Fibroblast of peridontal ligament (primary cell): ENCODE measurements at regions not wholly inside any gene's neighbourhood (a gene's known extent, or its start where the extent isn't known, plus 50 kb on each side); places are given as distances from the start of the nearest gene placed in this dataset.
A peak's percentile ranks its signal among the peaks of the same experiment; 100 is the strongest.
"Not testable (repeated sequence)": the region's sequence is repeated elsewhere in the genome, so short reads cannot be mapped to it uniquely, and the experiment has no call there.

ENCODE experiments used
- DNase-seq: peaks from one replicate; pipeline ENCODE4 v3.0.0-alpha.2; 2010; ENCODE audit errors: extremely low read depth

DNA sequence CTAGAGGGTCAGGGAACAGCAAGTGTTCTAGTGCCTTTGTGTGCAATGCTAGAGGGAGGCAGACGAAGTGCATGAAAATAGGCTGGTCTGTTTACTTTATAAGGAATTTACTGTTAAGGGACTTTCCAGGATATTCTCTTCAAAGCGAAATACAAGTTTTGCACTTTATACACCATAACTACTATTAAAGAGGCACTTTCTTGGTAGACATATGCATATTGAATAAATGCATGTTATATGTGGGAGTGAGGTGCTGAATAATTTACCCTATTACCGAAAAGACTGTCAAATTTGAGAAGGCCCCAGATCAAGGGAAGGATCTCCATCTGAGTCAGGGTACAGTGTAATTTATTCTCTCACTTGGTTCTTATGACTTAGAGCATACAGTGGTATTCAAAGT, 310.5 kb downstream of the S1PR1 start:
- no peak for DNase-seq

DNA sequence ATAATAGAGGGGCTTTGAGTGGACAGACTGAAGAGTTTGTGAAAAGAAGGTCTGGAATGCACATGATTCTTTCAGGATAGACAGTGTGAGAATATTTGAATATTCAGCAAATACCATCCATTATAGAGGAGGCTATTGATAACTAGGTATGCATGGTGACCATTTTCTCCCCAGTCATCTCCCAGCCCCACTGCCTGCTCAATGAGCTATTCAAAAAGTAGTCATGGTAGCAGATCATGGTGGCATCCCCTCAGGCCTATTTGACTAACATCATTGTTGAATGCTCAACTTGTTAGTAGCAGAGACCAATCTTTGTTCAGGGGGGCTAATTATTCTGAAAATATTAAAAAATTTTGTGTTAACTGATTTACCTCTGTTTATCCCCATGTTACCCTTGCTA, 311.6 kb downstream of the S1PR1 start:
- DNase-seq, result no peak

DNA sequence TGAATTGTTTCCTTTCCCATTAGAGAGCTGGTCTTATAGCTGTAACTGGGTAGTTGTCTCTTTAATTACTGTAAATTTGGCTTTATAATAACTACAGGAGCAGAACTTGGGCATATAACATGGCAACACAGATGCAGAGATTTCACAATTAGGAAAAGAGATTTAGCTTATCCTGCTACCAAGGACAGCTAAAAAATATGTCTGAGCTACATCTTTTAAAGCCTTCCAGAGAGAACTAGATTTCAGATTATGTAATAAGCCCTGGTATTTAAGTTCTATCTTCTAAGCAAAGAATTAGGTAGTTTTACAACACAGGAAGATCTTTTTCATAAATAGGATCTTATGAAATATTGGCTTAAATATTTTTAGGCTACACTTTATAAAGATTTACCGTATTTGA, 313.8 kb downstream of the S1PR1 start:
- no peak for DNase-seq

DNA sequence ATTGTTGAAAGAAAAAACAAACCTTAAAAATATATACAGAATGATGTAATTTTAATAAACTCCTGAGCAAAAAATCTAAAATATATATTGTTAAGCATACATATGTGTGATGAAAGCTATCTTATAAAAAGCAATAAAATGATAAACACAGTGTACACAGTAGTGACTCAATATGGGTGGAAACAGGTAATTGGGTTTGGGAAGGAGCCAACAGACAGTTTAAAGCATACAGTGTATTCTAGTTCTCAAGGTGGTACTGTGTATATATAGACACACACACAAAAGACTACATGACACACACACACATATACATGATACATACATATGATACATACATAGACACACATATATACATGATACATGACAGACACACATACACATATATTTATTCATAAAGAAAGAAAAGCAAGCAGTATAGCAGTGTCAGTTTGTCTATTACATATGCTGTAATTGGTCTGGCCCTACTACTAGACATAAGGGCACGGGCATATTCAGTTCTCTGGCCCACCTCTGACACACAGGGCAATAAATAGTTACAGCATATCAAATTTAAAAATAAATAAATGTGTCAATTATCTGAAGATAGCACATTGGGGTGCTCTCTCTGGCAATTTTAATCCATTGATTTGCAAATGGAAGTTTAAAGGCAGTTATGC, 330.2 kb downstream of the S1PR1 start:
- DNase-seq, result no peak

DNA sequence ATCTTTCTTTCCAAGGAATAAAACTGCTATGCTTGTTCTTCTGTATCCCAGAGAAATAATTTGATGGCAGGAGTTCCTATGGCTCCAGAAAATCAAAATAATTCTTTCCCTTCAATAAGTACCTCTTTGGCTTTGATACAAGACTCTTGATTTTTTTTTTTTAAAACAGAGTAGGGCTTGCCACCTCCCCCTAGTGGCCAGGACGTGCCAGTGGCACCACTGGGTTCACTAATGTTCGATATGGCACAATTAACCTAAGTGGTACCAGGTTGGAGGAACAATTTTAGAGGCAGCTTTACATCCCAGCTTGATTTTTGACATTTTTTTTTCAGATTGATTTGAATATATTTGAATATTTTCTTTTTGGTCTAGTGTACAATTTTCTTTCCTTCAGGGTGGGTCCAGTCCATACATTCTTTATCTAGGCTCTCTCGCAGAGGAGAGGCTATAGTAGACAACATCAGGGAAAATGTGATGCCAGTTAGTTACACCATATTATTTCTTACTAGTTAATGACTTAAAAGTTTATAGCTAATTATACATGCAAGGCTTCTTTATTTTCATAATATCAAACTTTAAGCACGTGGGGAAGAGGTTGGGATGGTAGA, 330.9 kb downstream of the S1PR1 start:
- DNase-seq, result peak; percentile 28

DNA sequence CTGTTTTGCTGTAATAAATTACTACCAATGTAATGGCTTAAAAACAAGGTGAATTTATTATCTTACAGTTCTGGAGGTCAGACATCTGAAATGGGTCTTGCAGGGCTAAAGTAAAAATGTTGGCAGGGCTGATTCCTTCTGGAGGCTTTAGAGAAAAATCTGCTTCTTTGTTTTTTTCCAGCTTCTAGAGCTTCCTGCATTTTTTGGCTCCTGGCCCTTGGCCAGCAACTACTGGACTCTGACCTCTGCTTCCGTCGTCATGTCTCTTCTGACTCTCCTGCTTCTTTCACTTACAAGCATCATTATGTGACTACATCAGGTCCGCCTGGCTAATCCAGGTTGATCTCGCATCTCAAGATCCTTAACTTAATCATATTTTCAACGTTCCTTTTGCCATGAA, 350.9 kb downstream of the S1PR1 start:
- no peak for DNase-seq

DNA sequence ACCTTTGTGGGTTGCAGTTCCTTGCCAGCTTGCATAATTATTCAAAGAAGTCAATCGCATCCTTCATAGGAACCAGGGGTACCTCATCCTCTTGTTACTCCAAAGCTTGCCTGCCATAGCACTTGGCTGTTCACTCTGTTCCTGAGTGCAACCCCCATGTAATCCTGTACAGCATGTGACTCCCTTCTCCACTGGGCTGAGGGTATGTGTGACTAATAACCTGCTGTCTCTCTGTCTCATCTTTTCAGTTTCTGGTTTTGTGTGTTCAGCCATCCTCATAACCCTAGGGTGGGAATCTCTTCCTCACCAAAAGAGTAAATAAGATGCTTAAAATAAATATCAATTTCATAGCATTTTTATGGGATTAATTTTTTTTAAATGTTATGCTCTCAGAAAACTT, 351.9 kb downstream of the S1PR1 start:
- DNase-seq, result no peak

DNA sequence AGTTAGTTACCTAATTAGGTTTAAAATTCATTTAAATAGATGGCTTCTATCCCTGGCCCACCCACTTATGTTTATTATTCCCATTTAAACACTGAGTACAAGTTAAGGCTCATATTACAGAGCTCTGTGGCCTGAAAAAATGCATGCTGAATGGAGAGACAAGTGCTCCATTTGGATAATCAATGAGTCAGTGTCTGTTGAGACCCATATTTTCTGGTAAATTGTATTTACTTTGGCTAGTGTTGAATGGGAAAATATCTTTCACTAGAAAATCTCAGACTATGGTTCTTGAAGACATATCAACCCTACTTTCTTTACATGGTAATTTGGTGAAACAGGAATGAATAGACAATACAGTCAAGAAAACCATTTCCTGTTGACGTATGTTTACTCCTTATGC, 356.0 kb downstream of the S1PR1 start:
- peak; percentile 5 for DNase-seq

DNA sequence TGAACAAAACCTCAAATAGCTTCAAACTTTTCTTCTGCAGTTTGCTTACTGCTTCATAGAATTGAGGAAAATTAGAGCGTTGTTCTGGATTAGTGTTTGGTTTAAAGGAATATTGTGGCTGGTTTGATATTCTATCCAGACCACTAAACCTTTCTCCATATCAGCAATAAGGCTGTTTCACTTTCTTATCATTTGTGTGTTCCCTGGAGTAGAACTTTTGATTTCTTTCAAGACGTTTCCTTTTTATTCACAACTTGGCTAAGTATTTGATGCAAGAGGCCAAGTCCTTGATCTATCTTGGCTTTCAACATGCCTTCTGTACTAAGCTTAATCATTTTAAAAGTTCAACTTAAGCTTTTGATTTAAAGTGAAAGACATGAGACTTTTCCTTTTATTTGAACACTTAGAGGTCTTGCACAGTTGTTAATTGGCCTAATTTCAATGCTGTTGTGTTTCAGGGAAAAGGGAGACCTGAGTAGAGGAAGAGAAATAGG, 359.1 kb downstream of the S1PR1 start:
- no peak for DNase-seq

DNA sequence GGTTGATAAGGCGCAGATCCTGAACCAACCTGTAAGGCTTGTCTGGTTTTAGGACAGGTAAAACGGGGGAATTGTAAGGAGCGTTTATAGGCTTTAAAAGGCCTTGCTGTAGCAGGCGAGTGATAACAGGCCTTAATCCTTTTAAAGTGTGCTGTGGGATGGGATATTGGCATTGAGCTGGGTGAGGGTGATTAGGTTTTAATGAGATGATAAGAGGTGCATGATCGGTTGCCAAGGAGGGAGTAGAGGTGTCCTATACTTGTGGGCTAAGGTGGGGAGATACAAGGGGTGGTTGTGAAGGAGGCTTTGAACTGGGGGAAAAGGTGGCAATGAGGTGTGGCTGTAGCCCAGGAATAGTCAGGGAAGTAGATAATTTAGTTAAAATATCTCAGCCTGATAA, 363.8 kb downstream of the S1PR1 start:
- not testable (repeated sequence) for DNase-seq

DNA sequence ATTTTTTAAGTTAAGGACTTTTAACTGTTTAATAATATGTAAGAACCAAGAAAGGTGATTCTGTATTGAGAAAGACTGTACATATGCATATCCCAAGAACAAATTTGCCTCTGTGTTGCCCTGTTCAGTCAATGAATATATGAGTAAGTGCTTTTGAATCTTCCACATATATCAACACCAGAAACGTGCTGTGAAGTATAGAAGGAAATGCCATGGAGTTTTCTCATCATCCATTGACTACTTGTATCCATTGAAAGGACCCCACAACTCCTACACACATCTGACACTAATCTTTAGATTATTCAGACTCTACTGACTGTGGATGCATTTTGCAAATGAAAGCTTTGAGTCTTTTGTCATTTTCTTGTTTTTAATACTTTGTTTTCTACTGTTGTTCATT, 366.9 kb downstream of the S1PR1 start:
- no peak for DNase-seq

DNA sequence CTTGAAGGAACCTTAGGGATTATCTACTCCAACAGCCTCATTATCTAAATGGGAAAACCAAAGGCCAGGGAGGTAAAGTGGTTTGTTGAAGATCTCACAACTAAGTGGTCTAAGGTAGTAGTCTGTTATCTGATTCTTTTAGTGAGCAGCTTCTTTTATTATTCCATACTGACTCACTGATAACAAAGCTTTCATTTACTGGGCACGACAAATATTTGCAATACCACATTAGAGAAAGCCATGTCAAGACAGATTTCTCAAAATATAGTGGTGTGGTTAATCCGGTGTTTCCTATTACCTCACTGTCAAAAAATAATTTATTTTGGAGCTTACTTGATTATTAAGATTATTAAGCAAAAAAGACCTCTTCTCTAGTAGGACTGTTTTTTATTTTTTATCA, 369.1 kb downstream of the S1PR1 start:
- no peak for DNase-seq

DNA sequence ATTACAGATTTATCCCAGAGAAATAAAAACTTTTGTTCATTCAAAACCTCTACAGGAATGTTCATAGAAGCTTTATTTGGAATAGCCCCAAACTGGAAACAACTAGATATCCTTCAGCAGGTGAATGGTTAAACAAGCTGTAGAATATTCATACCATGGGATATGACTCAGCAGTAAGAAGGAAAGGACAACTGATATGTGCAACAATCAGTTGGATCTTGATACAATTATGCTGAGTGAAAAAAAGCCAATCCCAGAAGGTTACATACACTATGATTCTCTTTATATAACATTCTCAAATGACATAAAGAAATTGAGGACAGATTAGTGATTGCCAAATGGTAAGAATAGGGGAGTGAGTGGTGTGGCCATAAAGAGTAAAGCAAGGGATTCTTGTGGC, 376.7 kb downstream of the S1PR1 start:
- DNase-seq, result no peak

DNA sequence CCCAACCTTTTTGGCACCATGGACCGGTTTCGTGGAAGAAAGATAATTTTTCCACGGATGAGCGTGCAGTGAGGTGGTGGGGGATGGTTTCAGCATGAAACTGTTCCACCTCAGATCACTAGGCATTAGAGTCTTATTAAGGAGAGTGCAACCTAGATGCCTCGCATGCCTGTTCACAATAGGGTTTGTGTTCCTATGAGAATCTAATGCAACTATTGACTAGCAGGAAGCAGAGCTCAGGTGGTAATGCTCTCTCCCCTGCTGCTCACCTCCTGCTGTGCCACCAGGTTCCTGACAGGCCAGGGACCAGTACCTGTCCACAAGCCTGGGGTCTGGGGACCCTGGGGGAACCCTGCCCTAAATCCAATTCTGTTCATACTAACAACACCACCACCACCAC, 377.8 kb downstream of the OLFM3 start:
- DNase-seq, result no peak

DNA sequence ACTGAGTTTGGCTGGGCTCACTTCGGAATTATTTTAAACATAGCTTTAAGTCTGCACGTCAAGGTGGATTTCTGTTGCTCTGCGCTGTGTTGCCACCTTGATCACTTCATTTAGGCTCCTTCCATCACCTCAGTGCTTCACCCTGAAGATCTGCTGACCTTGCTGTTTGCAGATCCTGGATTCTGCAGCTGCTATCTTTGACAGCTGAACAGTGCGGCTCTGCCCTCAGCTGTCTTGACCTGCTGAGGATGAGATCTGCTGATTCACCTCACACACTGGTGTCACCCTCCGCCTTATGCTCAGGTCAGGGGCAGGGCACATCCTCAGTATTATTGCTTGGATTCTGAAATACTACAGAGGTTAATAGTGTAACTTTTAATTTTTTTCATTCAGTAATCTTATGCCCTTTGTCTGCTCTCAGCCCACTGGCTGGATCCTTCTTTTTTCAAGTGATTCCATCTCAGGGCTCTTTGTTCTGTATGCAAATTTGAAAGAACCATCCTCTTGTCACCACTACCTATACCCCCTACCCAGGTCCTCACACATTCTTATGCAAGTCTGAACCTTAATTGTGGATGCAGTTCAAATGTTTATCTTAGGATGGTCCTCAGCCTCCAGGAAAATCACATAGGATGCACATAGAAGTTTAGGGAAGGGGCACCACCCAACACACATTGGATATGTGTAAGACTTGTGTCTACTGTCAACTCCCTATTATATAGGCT, 364.0 kb downstream of the OLFM3 start:
- DNase-seq, result no peak

DNA sequence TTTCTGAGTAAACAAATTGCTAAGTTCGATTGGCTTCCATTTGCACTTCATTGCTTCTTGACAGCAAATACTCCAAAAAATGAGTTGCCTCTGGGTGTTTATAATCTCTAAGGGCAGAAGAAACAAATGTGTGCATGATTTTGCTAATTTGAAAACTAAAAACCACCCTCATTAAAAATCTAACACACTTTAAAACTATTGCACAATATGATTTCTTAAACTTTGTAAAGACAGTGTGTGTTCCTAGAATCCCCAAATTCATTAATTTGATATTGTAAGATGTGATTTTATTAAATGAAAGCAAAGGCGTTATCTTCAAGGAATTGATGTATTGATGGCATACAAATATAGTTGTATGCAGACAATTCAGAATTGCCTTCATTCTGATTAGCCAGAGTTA, 350.9 kb downstream of the OLFM3 start:
- DNase-seq, result no peak

DNA sequence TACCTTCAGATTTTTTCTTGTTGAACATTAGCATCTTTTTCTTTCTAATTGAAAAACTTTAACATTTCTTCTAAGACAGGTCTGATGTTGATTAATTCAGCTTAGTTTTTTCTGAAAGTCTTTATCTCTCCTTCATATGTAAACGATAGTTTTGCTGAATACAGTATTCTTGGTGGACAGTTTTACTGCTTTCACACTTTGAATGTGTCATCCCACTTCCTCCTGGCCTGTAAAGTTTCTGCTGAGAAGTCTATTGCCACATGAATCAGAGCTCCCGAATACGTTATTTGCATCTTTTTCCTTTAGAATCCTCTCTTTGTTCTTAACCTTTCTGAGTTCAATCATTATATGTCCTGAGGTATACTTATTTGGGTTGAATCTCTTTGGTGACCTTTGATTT, 344.2 kb downstream of the OLFM3 start:
- no peak for DNase-seq

DNA sequence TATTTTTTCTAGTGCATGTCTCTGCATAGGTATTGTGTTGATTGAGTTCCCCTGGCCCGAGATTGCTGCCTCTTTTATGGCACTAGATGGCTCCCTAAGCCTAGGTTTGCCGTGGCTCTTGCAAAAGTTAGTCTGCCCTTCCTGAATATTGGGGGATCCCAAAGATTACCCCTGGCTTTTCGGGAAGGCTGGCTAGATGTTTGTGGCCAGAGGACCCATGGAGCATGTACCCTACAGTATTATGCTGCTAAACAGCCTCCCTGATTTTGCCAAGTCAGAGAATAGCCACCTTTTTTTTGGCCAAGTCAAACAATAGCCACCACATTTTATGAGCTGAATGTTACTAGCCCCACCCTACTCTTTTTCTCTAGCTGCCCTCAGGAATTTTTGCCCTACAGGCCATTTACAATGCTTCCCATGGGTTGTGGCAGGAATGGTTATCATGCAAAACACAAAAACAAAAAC, 343.2 kb downstream of the OLFM3 start:
- DNase-seq, result peak; percentile 5

DNA sequence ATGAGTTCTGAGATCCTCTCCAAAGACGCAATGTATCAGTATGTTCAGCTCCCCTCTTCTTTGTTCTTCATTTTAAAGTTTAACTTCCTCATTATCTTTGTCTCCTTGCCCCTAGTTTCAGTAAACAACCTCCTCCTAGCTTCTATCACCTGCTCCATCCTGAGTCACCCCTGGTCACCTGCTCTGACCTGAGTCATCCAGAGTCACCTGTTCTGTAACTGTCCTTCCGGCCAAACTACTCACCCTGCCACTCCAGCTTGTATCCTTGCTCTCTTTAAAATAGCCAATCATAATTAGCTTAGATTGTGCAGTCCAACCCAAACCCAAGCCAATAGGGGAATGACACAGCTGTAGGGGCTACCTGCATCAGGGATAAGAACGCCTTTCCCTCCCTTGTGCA, 332.0 kb downstream of the OLFM3 start:
- no peak for DNase-seq

DNA sequence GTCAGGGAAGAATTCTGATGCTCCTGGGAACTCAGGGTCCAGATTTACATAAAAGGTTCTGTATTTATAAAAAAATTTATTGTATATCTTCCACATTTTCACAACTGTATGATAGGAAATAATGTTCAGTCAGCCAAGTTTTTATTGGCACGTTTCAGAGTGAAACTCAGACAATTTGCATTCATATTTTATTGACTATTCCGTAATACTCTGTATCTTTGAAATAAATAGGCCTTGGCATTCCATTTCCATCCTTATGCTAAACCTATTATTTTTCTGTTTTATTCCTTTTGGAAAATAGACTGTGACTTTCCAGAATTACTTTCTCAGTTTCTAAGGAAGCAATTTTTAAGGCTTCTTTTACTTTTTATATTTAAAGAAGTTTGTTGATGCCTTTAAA, 329.0 kb downstream of the OLFM3 start:
- no peak for DNase-seq

DNA sequence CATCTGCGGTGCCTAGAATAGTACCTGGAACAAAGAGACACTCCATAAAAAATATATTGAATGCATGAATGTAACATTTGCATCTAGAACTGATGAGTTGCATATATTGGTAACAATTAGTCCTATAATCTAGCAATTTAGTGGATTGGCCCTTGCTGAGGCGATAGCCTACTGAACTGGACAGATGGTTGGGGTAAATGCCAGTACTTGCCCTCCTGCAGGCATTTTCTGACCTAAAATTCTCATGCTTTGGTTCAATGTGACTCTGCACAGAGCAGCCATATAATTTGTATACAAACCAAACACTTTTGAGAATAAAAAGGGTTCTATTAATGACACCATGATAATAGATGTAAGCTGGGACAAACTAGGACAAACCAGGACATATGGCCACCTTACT, 313.6 kb downstream of the OLFM3 start:
- no peak for DNase-seq

DNA sequence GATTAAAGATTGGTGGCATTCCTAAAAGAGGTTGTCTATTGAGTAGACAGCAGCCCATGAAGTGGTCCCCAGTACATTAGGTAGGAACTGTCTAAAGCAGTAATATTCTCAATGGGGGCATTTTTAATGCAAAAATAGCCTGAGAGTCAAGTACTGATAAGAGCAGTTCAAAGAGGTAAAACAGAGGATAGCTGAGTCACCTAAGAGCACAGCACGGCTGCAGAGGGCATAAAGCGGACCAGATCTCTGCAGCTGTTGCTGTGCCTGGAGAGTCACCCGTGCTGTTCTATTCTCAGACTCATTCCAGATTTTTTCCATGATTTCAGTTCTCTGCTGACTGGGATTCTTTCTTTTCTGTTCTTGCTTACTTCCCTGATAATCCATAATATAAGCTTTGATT, 313.2 kb downstream of the OLFM3 start:
- no peak for DNase-seq

DNA sequence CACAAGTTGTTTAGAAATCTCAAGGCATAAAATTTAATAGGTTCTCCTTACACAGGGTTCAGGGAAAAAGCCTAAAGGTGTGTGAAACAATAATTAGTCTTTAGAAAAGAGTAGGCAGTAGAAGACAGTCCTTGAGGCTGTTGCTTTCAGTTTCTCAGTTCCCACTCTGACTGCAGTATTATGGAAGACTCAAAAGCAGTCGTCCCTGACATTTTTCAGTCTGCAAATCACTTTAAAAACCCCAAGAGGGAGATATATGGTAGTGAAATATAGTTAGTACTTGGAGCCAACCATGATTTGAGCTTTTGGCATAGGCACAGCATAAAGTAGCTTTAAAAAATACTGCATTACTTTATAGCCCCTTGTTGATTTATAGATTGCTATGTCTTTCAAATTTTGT, 299.7 kb downstream of the OLFM3 start:
- peak; percentile 1 for DNase-seq
